H1 (cell line): ENCODE measurements at regions not wholly inside any gene's neighbourhood (a gene's known extent, or its start where the extent isn't known, plus 50 kb on each side); places are given as distances from the start of the nearest gene placed in this dataset.

Experiments used
- CTCF ChIA-PET: fragments of 300-600 bp; sonication (Branson Sonifier 250); formaldehyde crosslinking; loops from one replicate; lab custom pipeline; 2021; ENCODE audit not compliant: partially characterized antibody; lab: Charles Lee
- POLR2A ChIA-PET: fragments of 300-600 bp; sonication (Branson Sonifier 250); formaldehyde crosslinking; loops from one replicate; lab custom pipeline; 2021; ENCODE audit warnings: inconsistent platforms; ENCODE audit not compliant: partially characterized antibody; lab: Charles Lee
- DNase-seq, 2 experiments: peaks; one replicate each; pipeline versions ENCODE4 v3.0.0 to v3.0.0-alpha.2; 2010 to 2022; ENCODE audit warnings: low spot score in 2 of 2, low read depth in 1 of 2, mixed read lengths in 1 of 2
- FAIRE-seq: peaks from 2 replicates; lab custom pipeline; 2011; peaks lifted over from hg19 to GRCh38; lab: Jason Lieb, UNC
- H2AFZ ChIP-seq: 2 replicates; pipeline ENCODE4 v1.8.1; 2012; ENCODE audit warnings: low read length, inconsistent platforms
- H2AK5ac ChIP-seq: 2 replicates; pipeline ENCODE4 v1.6.1; 2013; ENCODE audit warnings: low read depth, low read length
- H2BK120ac ChIP-seq: replicated peaks from 2 replicates; pipeline ENCODE3; 2013; ENCODE audit warnings: low read depth, low read length, inconsistent platforms
- H2BK12ac ChIP-seq: 2 replicates; pipeline ENCODE4 v1.6.1; 2013; ENCODE audit warnings: low read depth, low read length
- H2BK15ac ChIP-seq: 2 replicates; pipeline ENCODE4 v1.6.1; 2013; ENCODE audit warnings: low read length
- H2BK20ac ChIP-seq: 2 replicates; pipeline ENCODE4 v1.6.1; 2013; ENCODE audit warnings: low read length
- H2BK5ac ChIP-seq: 2 replicates; pipeline ENCODE4 v1.6.1; 2013; ENCODE audit warnings: low read depth, low read length
- H3K14ac ChIP-seq: 2 replicates; pipeline ENCODE4 v1.6.1; 2013; ENCODE audit warnings: inconsistent platforms; ENCODE audit not compliant: insufficient read length
- H3K18ac ChIP-seq: 2 replicates; pipeline ENCODE4 v1.6.1; 2013; ENCODE audit warnings: low read length; ENCODE audit errors: extremely low read depth
- H3K23ac ChIP-seq: 2 replicates; pipeline ENCODE4 v1.6.1; 2013; ENCODE audit warnings: inconsistent platforms; ENCODE audit not compliant: insufficient read length
- H3K23me2 ChIP-seq: 2 replicates; pipeline ENCODE4 v1.6.1; 2013; ENCODE audit warnings: low read depth, low read length
- H3K27ac ChIP-seq: 2 replicates; pipeline ENCODE4 v1.6.1; 2011; ENCODE audit warnings: low read depth, low read length, inconsistent platforms
- H3K27me3 ChIP-seq, 4 experiments: replicated peaks in 1 of 4; 1 replicate in 1 of 4; 2 replicates in 3 of 4; pipeline versions ENCODE4 v1.6.1 to v1.8.1; 2011 to 2013; ENCODE audit warnings: low read length in 3 of 4, mild to moderate bottlenecking in 3 of 4, inconsistent platforms in 2 of 4, mixed read lengths in 2 of 4, moderate library complexity in 1 of 4; ENCODE audit not compliant: control insufficient read depth in 3 of 4, insufficient read depth in 3 of 4; ENCODE audit errors: extremely low read depth in 1 of 4
- H3K36me3 ChIP-seq, 4 experiments: 2 replicates each; pipeline versions ENCODE4 v1.6.1 to v1.8.1; 2011 to 2013; ENCODE audit warnings: mild to moderate bottlenecking in 4 of 4, low read length in 3 of 4, moderate library complexity in 2 of 4, control low read depth in 1 of 4, inconsistent platforms in 1 of 4; ENCODE audit not compliant: insufficient read depth in 4 of 4, control insufficient read depth in 2 of 4
- H3K4ac ChIP-seq: replicated peaks from 2 replicates; pipeline ENCODE3; 2013; ENCODE audit warnings: low read length, low read depth, mixed read lengths, inconsistent platforms; ENCODE audit not compliant: insufficient read length
- H3K4me1 ChIP-seq, 4 experiments: replicated peaks in 1 of 4; 1 replicate in 1 of 4; 2 replicates in 3 of 4; pipeline versions ENCODE4 v1.6.1 to v1.8.1; 2011 to 2013; ENCODE audit warnings: low read length in 3 of 4, inconsistent platforms in 2 of 4, mixed read lengths in 1 of 4; ENCODE audit not compliant: insufficient read depth in 4 of 4, control insufficient read depth in 3 of 4
- H3K4me2 ChIP-seq, 2 experiments: 2 replicates each; pipeline versions ENCODE4 v1.6.1 to v1.8.1; 2011 to 2013; ENCODE audit warnings: low read depth in 2 of 2, low read length in 2 of 2, control low read depth in 1 of 2, inconsistent platforms in 1 of 2, mild to moderate bottlenecking in 1 of 2; ENCODE audit not compliant: insufficient read depth in 1 of 2
- H3K4me3 ChIP-seq, 4 experiments: fragments of 200-600, 300-600 bp in 1 of 4; sonication (generic), shearing (Covaris generic), sonication (Bioruptor Twin) in 1 of 4; 2 replicates each; pipeline versions ENCODE4 v1.5.1 to v1.8.1; 2011 to 2016; ENCODE audit warnings: low read length in 4 of 4, low read depth in 3 of 4, control low read depth in 2 of 4, inconsistent platforms in 2 of 4, mild to moderate bottlenecking in 2 of 4, mixed read lengths in 1 of 4, moderate library complexity in 1 of 4; ENCODE audit not compliant: insufficient read depth in 2 of 4; ENCODE audit errors: extremely low read depth in 1 of 4
- H3K56ac ChIP-seq: replicated peaks from 2 replicates; pipeline ENCODE3; 2013; ENCODE audit warnings: low read depth, mild to moderate bottlenecking, mixed read lengths, low read length, inconsistent platforms; ENCODE audit not compliant: insufficient read length
- H3K79me1 ChIP-seq: 2 replicates; pipeline ENCODE4 v1.6.1; 2013; ENCODE audit warnings: low read depth, low read length, control low read depth
- H3K79me2 ChIP-seq, 2 experiments: 2 replicates each; pipeline versions ENCODE4 v1.6.1 to v1.8.1; 2012 to 2013; ENCODE audit warnings: low read length in 2 of 2, mild to moderate bottlenecking in 2 of 2, inconsistent platforms in 1 of 2; ENCODE audit not compliant: insufficient read depth in 2 of 2, control insufficient read depth in 1 of 2
- H3K9ac ChIP-seq, 4 experiments: replicated peaks in 1 of 4; 1 replicate in 1 of 4; 2 replicates in 3 of 4; pipeline versions ENCODE4 v1.6.1 to v1.8.1; 2011 to 2013; ENCODE audit warnings: low read depth in 3 of 4, low read length in 3 of 4, control low read depth in 2 of 4, mild to moderate bottlenecking in 2 of 4, moderate library complexity in 2 of 4, inconsistent platforms in 1 of 4; ENCODE audit errors: extremely low read depth in 1 of 4
- H3K9me3 ChIP-seq, 2 experiments: 2 replicates each; pipeline versions ENCODE4 v1.6.1 to v1.8.1; 2012 to 2013; ENCODE audit warnings: mild to moderate bottlenecking in 2 of 2, moderate library complexity in 2 of 2, control low read depth in 1 of 2, inconsistent platforms in 1 of 2, low read depth in 1 of 2, low read length in 1 of 2, mixed read lengths in 1 of 2; ENCODE audit not compliant: insufficient read depth in 2 of 2
- H4K20me1 ChIP-seq, 2 experiments: replicated peaks in 1 of 2; 2 replicates each; pipeline versions ENCODE3 to v1.8.1; 2011 to 2013; ENCODE audit warnings: inconsistent platforms in 2 of 2, low read length in 2 of 2, mild to moderate bottlenecking in 1 of 2; ENCODE audit not compliant: insufficient read depth in 2 of 2, control insufficient read depth in 1 of 2
- H4K5ac ChIP-seq: 2 replicates; pipeline ENCODE4 v1.6.1; 2013; ENCODE audit warnings: low read length, low read depth, mixed read lengths, inconsistent platforms; ENCODE audit not compliant: insufficient read length
- H4K8ac ChIP-seq: 2 replicates; pipeline ENCODE4 v1.8.0; 2013; ENCODE audit warnings: mild to moderate bottlenecking, moderate library complexity, low read length, inconsistent platforms; ENCODE audit not compliant: insufficient read depth; ENCODE audit errors: extremely low read depth
- H4K91ac ChIP-seq: replicated peaks from 2 replicates; pipeline ENCODE3; 2013; ENCODE audit warnings: low read length, mixed read lengths, inconsistent platforms; ENCODE audit not compliant: insufficient read length
- EP300 ChIP-seq, 2 experiments: IDR thresholded peaks; 1 replicate in 1 of 2; 2 replicates in 1 of 2; pipeline ENCODE4 v1.6.1; 2011 to 2012; ENCODE audit warnings: low read depth in 2 of 2, low read length in 2 of 2, mild to moderate bottlenecking in 2 of 2, borderline replicate concordance in 1 of 2, inconsistent platforms in 1 of 2, moderate library complexity in 1 of 2
- SRF ChIP-seq: IDR thresholded peaks from 2 replicates; pipeline ENCODE4 v1.6.1; 2011; ENCODE audit warnings: mild to moderate bottlenecking, low read depth, low read length, moderate library complexity

GRCh38 chr14:98893675-98894074 is 378.3 kb downstream of the BCL11B start:
- CTCF ChIA-PET, result no interaction called here

More at GRCh38 chr14:98893675-98894074, 378.3 kb downstream of the BCL11B start:
- FAIRE-seq, result no peak
- Histone ChIP-seq H3K4me1 (peaks cover 0 to 4% (median 2%) of the 10 kb centered on the region in 4 experiments; a peak in 1 of 7 replicates), H3K79me1 (no peaks in the 10 kb centered on the region), H3K14ac (no peak overlapping the region), H2BK120ac (no peak overlapping the region), H3K23me2 (no peaks in the 10 kb centered on the region), H3K79me2 (no peaks in the 10 kb centered on the region), H3K18ac (no peak overlapping the region), H2AFZ (no peak overlapping the region), H2BK15ac (no peak overlapping the region), H3K27me3 (no peaks in the 10 kb centered on the region), H3K27ac (no peak overlapping the region), H4K91ac (no peak overlapping the region), H2BK20ac (no peak overlapping the region), H4K5ac (no peak overlapping the region), H3K4me2 (no peak overlapping the region), H3K56ac (no peak overlapping the region), H2BK5ac (no peak overlapping the region), H4K20me1 (no peaks in the 10 kb centered on the region), H4K8ac (no peak overlapping the region), H2AK5ac (no peak overlapping the region), H3K23ac (no peak overlapping the region), H2BK12ac (no peak overlapping the region), H3K9me3 (peaks cover 4 to 5% of the 10 kb centered on the region in 2 experiments; a peak in 2 of 4 replicates), H3K4ac (no peak overlapping the region), H3K4me3 (no peak overlapping the region), H3K9ac (no peak overlapping the region), H3K36me3 (no peaks in the 10 kb centered on the region)
- POLR2A ChIA-PET, result no interaction called here
- no peak for DNase-seq
- TF ChIP-seq SRF (no peak), EP300 (IDR thresholded peaks at IDR 0.05; ENCODE audit: borderline replicate concordance in 1 of 2, low read depth in 2 of 2, low read length in 2 of 2) (no peak)
